Mesenchymal stem cell (in vitro differentiated cells and primary cell): ENCODE measurements at regions not wholly inside any gene's neighbourhood (a gene's known extent, or its start where the extent isn't known, plus 50 kb on each side); places are given as distances from the start of the nearest gene placed in this dataset.

Source experiments
- DNase-seq: peaks from one replicate; pipeline ENCODE4 v3.0.0-alpha.2; 2013
- H2AFZ ChIP-seq: one replicate; pipeline ENCODE4 v1.6.1; 2013; ENCODE audit warnings: low read depth, mild to moderate bottlenecking, control low read depth, inconsistent platforms, low read length, moderate library complexity
- H2AK5ac ChIP-seq: 2 replicates; pipeline ENCODE4 v1.6.1; 2013; ENCODE audit warnings: low read length, moderate library complexity, mild to moderate bottlenecking, inconsistent platforms; ENCODE audit not compliant: severe bottlenecking
- H2BK120ac ChIP-seq: one replicate; pipeline ENCODE4 v1.6.1; 2013; ENCODE audit warnings: low read depth, mild to moderate bottlenecking, inconsistent platforms, low read length, moderate library complexity
- H2BK12ac ChIP-seq, 2 experiments: one replicate each; pipeline ENCODE4 v1.6.1; 2013; ENCODE audit warnings: inconsistent platforms in 2 of 2, low read length in 2 of 2, mild to moderate bottlenecking in 2 of 2, moderate library complexity in 2 of 2, control low read depth in 1 of 2
- H2BK15ac ChIP-seq: one replicate; pipeline ENCODE4 v1.6.1; 2013; ENCODE audit warnings: mild to moderate bottlenecking, low read depth, inconsistent platforms; ENCODE audit not compliant: poor library complexity, severe bottlenecking
- H2BK5ac ChIP-seq: 2 replicates; pipeline ENCODE4 v1.6.1; 2013; ENCODE audit warnings: low read depth, mild to moderate bottlenecking, low read length, control low read depth, inconsistent platforms; ENCODE audit not compliant: poor library complexity, severe bottlenecking
- H3K14ac ChIP-seq, 2 experiments: one replicate each; pipeline ENCODE4 v1.6.1; 2013; ENCODE audit warnings: inconsistent platforms in 2 of 2, low read length in 2 of 2, control low read depth in 1 of 2, mild to moderate bottlenecking in 1 of 2, moderate library complexity in 1 of 2
- H3K18ac ChIP-seq, 2 experiments: one replicate each; pipeline ENCODE4 v1.6.1; 2013; ENCODE audit warnings: inconsistent platforms in 2 of 2, low read length in 2 of 2, control low read depth in 1 of 2, low read depth in 1 of 2, mild to moderate bottlenecking in 1 of 2
- H3K23ac ChIP-seq, 2 experiments: one replicate each; pipeline ENCODE4 v1.6.1; 2013; ENCODE audit warnings: inconsistent platforms in 2 of 2, low read length in 2 of 2, mild to moderate bottlenecking in 2 of 2, moderate library complexity in 2 of 2, control low read depth in 1 of 2
- H3K27ac ChIP-seq: 2 replicates; pipeline ENCODE4 v1.5.1; 2013; ENCODE audit warnings: mild to moderate bottlenecking, moderate library complexity, low read length, control low read depth, inconsistent platforms; ENCODE audit not compliant: poor library complexity, severe bottlenecking
- H3K27me3 ChIP-seq, 2 experiments: 2 replicates each; pipeline versions ENCODE4 v1.6.1 to v1.7.0; 2013; ENCODE audit warnings: low read length in 2 of 2, mild to moderate bottlenecking in 2 of 2, moderate library complexity in 2 of 2, control low read depth in 1 of 2, inconsistent platforms in 1 of 2; ENCODE audit not compliant: control insufficient read depth in 1 of 2, insufficient read depth in 1 of 2
- H3K36me3 ChIP-seq, 2 experiments: 2 replicates each; pipeline versions ENCODE4 v1.6.1 to v1.7.0; 2013; ENCODE audit warnings: low read length in 2 of 2, control low read depth in 1 of 2, inconsistent platforms in 1 of 2, low read depth in 1 of 2, mild to moderate bottlenecking in 1 of 2; ENCODE audit not compliant: insufficient read depth in 2 of 2, control insufficient read depth in 1 of 2
- H3K4ac ChIP-seq, 2 experiments: one replicate each; pipeline ENCODE4 v1.6.1; 2013; ENCODE audit warnings: inconsistent platforms in 2 of 2, low read length in 2 of 2, mild to moderate bottlenecking in 2 of 2, moderate library complexity in 2 of 2, control low read depth in 1 of 2, low read depth in 1 of 2
- H3K4me1 ChIP-seq: 2 replicates; pipeline ENCODE4 v1.6.1; 2013; ENCODE audit warnings: low read depth, low read length, control low read depth; ENCODE audit not compliant: control insufficient read depth, insufficient read depth
- H3K4me2 ChIP-seq: 2 replicates; pipeline ENCODE4 v1.6.1; 2013; ENCODE audit warnings: low read length, mild to moderate bottlenecking, inconsistent platforms; ENCODE audit not compliant: poor library complexity, severe bottlenecking
- H3K4me3 ChIP-seq, 2 experiments: 2 replicates each; pipeline versions ENCODE4 v1.5.1 to v1.7.0; 2013; ENCODE audit warnings: low read length in 2 of 2, mild to moderate bottlenecking in 2 of 2, control low read depth in 1 of 2, low read depth in 1 of 2; ENCODE audit not compliant: insufficient read depth in 1 of 2
- H3K79me1 ChIP-seq: replicated peaks from 2 replicates; pipeline ENCODE4 v1.6.1; 2013; ENCODE audit warnings: mild to moderate bottlenecking, control low read depth, low read length, inconsistent platforms; ENCODE audit not compliant: poor library complexity, severe bottlenecking
- H3K9ac ChIP-seq: 2 replicates; pipeline ENCODE4 v1.7.0; 2013; ENCODE audit warnings: mild to moderate bottlenecking, low read length, moderate library complexity
- H3K9me3 ChIP-seq: 2 replicates; pipeline ENCODE4 v1.7.0; 2013; ENCODE audit warnings: mild to moderate bottlenecking, low read length; ENCODE audit not compliant: control insufficient read depth
- H4K8ac ChIP-seq: one replicate; pipeline ENCODE4 v1.6.1; 2013; ENCODE audit warnings: inconsistent platforms, mild to moderate bottlenecking, low read length, moderate library complexity
- H4K91ac ChIP-seq: one replicate; pipeline ENCODE4 v1.6.1; 2013; ENCODE audit warnings: mild to moderate bottlenecking, low read length, inconsistent platforms
- WGBS: methylation state at CpG from one replicate; pipeline ENCODE4 v1.1.7; 2013; ENCODE audit warnings: mixed read lengths; 5-methylcytosine and 5-hydroxymethylcytosine counted together

- Histone ChIP-seq H3K4ac (no peak overlapping the region), H3K4me1 (no peaks in the 10 kb centered on the region), H3K36me3 (no peaks in the 10 kb centered on the region), H2AFZ (no peak overlapping the region), H3K27me3 (peaks cover 3 to 7% of the 10 kb centered on the region in 2 experiments), H3K18ac (no peak overlapping the region), H2BK120ac (no peak overlapping the region), H3K4me2 (no peak overlapping the region), H3K4me3 (no peak overlapping the region), H2BK12ac (no peak overlapping the region), H3K14ac (no peak overlapping the region), H2AK5ac (no peak overlapping the region), H4K91ac (no peak overlapping the region), H3K9ac (no peak overlapping the region), H3K79me1 (no peaks in the 10 kb centered on the region), H4K8ac (no peak overlapping the region), H3K27ac (no peak overlapping the region), H2BK15ac (no peak overlapping the region), H2BK5ac (no peak overlapping the region), H3K23ac (no peak overlapping the region), H3K9me3 (no peaks in the 10 kb centered on the region)
- DNase-seq: no peak
- 56% methylated on average over 1 of the region's 1 CpG for WGBS
Measured at GRCh38 chr20:11987526-11987925, 69.8 kb downstream of the BTBD3 start.

GRCh38 chr20:11989018-11989771 is 71.5 kb downstream of the BTBD3 start:
- peaks cover 3 to 7% of the 10 kb centered on the region in 2 experiments for H3K27me3 ChIP-seq
- H2BK12ac ChIP-seq: no peak overlapping the region
- no peak overlapping the region for H3K9ac ChIP-seq
- H4K91ac ChIP-seq: no peak overlapping the region
- no peak overlapping the region for H3K18ac ChIP-seq
- DNase-seq: no peak
- no peak overlapping the region for H3K4me3 ChIP-seq
- no peak overlapping the region for H3K23ac ChIP-seq
- H2BK120ac ChIP-seq: no peak overlapping the region
- H4K8ac ChIP-seq: no peak overlapping the region
- H3K4ac ChIP-seq: no peak overlapping the region
- H3K9me3 ChIP-seq: no peaks in the 10 kb centered on the region
- WGBS: 89% methylated on average over 7 of the region's 7 CpGs
- no peaks in the 10 kb centered on the region for H3K79me1 ChIP-seq
- H3K36me3 ChIP-seq: no peaks in the 10 kb centered on the region
- H2AK5ac ChIP-seq: no peak overlapping the region
- no peak overlapping the region for H3K4me2 ChIP-seq
- H2BK15ac ChIP-seq: no peak overlapping the region
- H3K4me1 ChIP-seq: no peaks in the 10 kb centered on the region
- no peak overlapping the region for H3K27ac ChIP-seq
- H2AFZ ChIP-seq: no peak overlapping the region
- no peak overlapping the region for H2BK5ac ChIP-seq
- H3K14ac ChIP-seq: no peak overlapping the region

- Histone ChIP-seq H3K18ac (no peak overlapping the region), H2AK5ac (no peak overlapping the region), H3K4me1 (no peaks in the 10 kb centered on the region), H4K8ac (no peak overlapping the region), H3K79me1 (no peaks in the 10 kb centered on the region), H3K9ac (no peak overlapping the region), H2BK120ac (no peak overlapping the region), H3K4me2 (no peak overlapping the region), H3K14ac (no peak overlapping the region), H3K4ac (no peak overlapping the region), H3K4me3 (no peak overlapping the region), H2BK12ac (no peak overlapping the region), H3K9me3 (no peaks in the 10 kb centered on the region), H3K27me3 (peaks cover 0 to 7% of the 10 kb centered on the region in 2 experiments), H3K23ac (no peak overlapping the region), H2BK5ac (no peak overlapping the region), H3K27ac (no peak overlapping the region), H3K36me3 (no peaks in the 10 kb centered on the region), H2BK15ac (no peak overlapping the region), H4K91ac (no peak overlapping the region), H2AFZ (no peak overlapping the region)
- no peak for DNase-seq
- 60% methylated on average over 1 of the region's 2 CpGs for WGBS
Measured at GRCh38 chr20:11992426-11992825, 74.7 kb downstream of the BTBD3 start.

GRCh38 chr20:11993886-11994461 is 76.3 kb downstream of the BTBD3 start:
- no peak overlapping the region for H3K27ac ChIP-seq
- no peaks in the 10 kb centered on the region for H3K9me3 ChIP-seq
- H4K91ac ChIP-seq: no peak overlapping the region
- no peak overlapping the region for H3K23ac ChIP-seq
- no peak overlapping the region for H3K4ac ChIP-seq
- no peak overlapping the region for H2BK5ac ChIP-seq
- H3K27me3 ChIP-seq: peaks cover 0 to under 1% of the 10 kb centered on the region in 2 experiments
- no peak overlapping the region for H3K14ac ChIP-seq
- H3K4me2 ChIP-seq: no peak overlapping the region
- no peak overlapping the region for H2BK120ac ChIP-seq
- H3K36me3 ChIP-seq: no peaks in the 10 kb centered on the region
- H2BK15ac ChIP-seq: no peak overlapping the region
- no peak overlapping the region for H3K9ac ChIP-seq
- no peak overlapping the region for H2BK12ac ChIP-seq
- H4K8ac ChIP-seq: no peak overlapping the region
- H3K4me1 ChIP-seq: no peaks in the 10 kb centered on the region
- WGBS: 87% methylated on average over 7 of the region's 7 CpGs
- DNase-seq: no peak
- H3K79me1 ChIP-seq: no peaks in the 10 kb centered on the region
- no peak overlapping the region for H2AK5ac ChIP-seq
- no peak overlapping the region for H3K4me3 ChIP-seq
- no peak overlapping the region for H2AFZ ChIP-seq
- no peak overlapping the region for H3K18ac ChIP-seq
